Esophagus muscularis mucosa (tissue), 4 donors: ENCODE measurements at regions not wholly inside any gene's neighbourhood (a gene's known extent, or its start where the extent isn't known, plus 50 kb on each side); places are given as distances from the start of the nearest gene placed in this dataset.

ENCODE experiments used
- DNase-seq: peaks from one replicate; pipeline ENCODE4 v3.0.0-alpha.2; 2017; ENCODE audit errors: extremely low spot score
- H3K27ac ChIP-seq, 4 donors: fragments of 200-600 bp; sonication (generic); replicated peaks in 1 of 4; 1 replicate in 3 of 4; 2 replicates in 1 of 4; pipeline ENCODE4 v1.5.1; 2016 to 2019; ENCODE audit warnings: mild to moderate bottlenecking in 1 of 4
- H3K27me3 ChIP-seq, 4 donors: fragments of 200-600 bp; sonication (generic); one replicate each; pipeline versions ENCODE4 v1.5.1 to v1.6.0; 2016 to 2019
- H3K36me3 ChIP-seq, 4 donors: fragments of 200-600 bp; sonication (generic); one replicate each; pipeline ENCODE4 v1.5.1; 2016 to 2019
- H3K4me1 ChIP-seq, 4 donors: fragments of 200-600 bp; sonication (generic); one replicate each; pipeline ENCODE4 v1.5.1; 2016 to 2019
- H3K4me3 ChIP-seq, 4 donors: fragments of 200-600 bp; sonication (generic); 1 replicate in 2 of 4; 2 replicates in 2 of 4; pipeline ENCODE4 v1.5.1; 2016 to 2019; ENCODE audit warnings: mild to moderate bottlenecking in 4 of 4, moderate library complexity in 1 of 4
- H3K9me3 ChIP-seq, 4 donors: fragments of 200-600 bp; sonication (generic); 1 replicate in 3 of 4; 2 replicates in 1 of 4; pipeline ENCODE4 v1.5.1; 2016 to 2019
- EP300 ChIP-seq: sonication (generic); formaldehyde crosslinking; IDR thresholded peaks from one replicate; pipeline ENCODE4 v1.6.1; 2017; ENCODE audit warnings: antibody characterized with exemption
- POLR2A ChIP-seq: fragments of 450-650 bp; IDR thresholded peaks from one replicate; pipeline ENCODE4 v1.6.1; 2017; ENCODE audit warnings: antibody characterized with exemption, moderate library complexity, mild to moderate bottlenecking, low read depth
- POLR2AphosphoS5 ChIP-seq, 2 donors: sonication (generic); formaldehyde crosslinking; IDR thresholded peaks; one replicate each; pipeline ENCODE4 v1.6.1; 2017; ENCODE audit warnings: antibody characterized with exemption in 2 of 2
- WGBS: methylation state at CpG from one replicate; pipeline ENCODE4 v1.1.5; 2018; 5-methylcytosine and 5-hydroxymethylcytosine counted together
- intact Hi-C: fragments of 100-400 bp; cut with DNase I; formaldehyde crosslinking; loops from one replicate; pipeline ENCODE4 v1.15.1; 2023
- TF ChIP-seq, protein P1 (sequence below), 3 experiments: fragments of 200-600 bp in 2 of 3; fragments of 450-650 bp in 1 of 3; sonication (generic) in 2 of 3; IDR thresholded peaks; one replicate each; pipeline ENCODE4 v1.5.1; 2017 to 2019; ENCODE audit warnings: antibody characterized with exemption in 3 of 3, mild to moderate bottlenecking in 2 of 3, moderate library complexity in 1 of 3

DNA sequence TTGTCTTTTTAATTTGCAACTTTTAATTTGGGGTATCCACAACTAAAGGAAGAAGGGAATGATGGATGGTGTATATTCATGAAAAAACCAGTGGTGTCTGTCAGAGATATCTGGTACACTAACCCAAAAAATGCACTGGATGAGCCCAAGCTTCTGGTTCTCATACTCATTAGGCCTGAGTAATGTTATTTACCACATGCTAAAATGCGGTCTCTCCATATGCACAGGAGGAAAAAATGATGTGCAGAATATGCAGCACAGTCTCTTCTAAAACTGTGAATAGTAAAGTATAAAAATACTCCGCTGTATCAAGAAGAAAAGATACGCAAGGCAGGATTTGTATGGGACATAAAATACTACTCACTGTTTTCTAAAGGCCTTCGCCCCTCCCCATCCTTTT is 275.6 kb upstream of the NAV3 start:
- no peaks in the 10 kb centered on the region for H3K36me3 ChIP-seq
- no peaks in the 10 kb centered on the region for H3K9me3 ChIP-seq
- TF ChIP-seq POLR2A (no peak), POLR2AphosphoS5 (IDR thresholded peaks at IDR 0.05) (no peak)
- TF ChIP-seq, protein P1, sequence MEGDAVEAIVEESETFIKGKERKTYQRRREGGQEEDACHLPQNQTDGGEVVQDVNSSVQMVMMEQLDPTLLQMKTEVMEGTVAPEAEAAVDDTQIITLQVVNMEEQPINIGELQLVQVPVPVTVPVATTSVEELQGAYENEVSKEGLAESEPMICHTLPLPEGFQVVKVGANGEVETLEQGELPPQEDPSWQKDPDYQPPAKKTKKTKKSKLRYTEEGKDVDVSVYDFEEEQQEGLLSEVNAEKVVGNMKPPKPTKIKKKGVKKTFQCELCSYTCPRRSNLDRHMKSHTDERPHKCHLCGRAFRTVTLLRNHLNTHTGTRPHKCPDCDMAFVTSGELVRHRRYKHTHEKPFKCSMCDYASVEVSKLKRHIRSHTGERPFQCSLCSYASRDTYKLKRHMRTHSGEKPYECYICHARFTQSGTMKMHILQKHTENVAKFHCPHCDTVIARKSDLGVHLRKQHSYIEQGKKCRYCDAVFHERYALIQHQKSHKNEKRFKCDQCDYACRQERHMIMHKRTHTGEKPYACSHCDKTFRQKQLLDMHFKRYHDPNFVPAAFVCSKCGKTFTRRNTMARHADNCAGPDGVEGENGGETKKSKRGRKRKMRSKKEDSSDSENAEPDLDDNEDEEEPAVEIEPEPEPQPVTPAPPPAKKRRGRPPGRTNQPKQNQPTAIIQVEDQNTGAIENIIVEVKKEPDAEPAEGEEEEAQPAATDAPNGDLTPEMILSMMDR (IDR thresholded peaks at IDR 0.05), result no peak
- DNase-seq, result no peak
- no peaks in the 10 kb centered on the region for H3K27me3 ChIP-seq
- no peak overlapping the region for H3K4me3 ChIP-seq
- no peak overlapping the region for H3K27ac ChIP-seq
- 81% methylated on average over 4 of the region's 4 CpGs for WGBS
- no peaks in the 10 kb centered on the region for H3K4me1 ChIP-seq
- intact Hi-C loops, result no loop called here

DNA sequence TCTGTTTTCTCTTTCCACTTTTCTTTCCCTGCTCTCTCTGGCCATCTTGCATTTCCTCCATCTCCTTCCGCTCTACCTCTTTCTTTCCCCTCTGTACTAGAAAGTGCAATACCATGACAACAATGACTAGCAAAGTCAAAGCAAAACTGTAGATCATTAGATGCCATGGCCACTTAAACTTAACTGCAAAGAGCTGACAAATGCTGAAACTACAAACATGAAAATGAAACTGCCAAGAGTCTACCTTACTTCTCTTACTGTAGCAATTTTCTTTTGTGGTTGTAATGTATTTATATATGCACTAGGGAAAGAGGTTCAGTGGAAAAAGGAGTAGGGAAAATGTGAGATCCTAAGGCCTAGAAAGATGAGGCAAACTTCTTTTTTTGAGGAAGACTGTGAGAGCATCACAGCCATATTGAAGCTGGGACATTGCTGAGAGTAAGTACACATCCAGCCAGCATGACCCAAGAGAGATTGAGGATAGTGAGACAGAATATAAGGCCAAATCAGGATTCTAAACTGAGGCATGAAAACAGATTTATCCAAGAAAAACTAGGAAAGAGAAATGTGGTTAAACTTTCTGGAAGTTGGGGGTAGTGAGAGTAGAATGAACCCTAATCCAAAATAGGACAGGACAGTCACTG is 276.6 kb upstream of the NAV3 start:
- Histone ChIP-seq H3K4me1 (no peaks in the 10 kb centered on the region), H3K36me3 (no peaks in the 10 kb centered on the region), H3K27me3 (no peaks in the 10 kb centered on the region), H3K4me3 (no peak overlapping the region), H3K9me3 (no peaks in the 10 kb centered on the region), H3K27ac (no peak overlapping the region)
- DNase-seq, result no peak
- TF ChIP-seq EP300 (no peak), POLR2AphosphoS5 (IDR thresholded peaks at IDR 0.05) (no peak), POLR2A (no peak)
- TF ChIP-seq, protein P1 (IDR thresholded peaks at IDR 0.05), result no peak
- intact Hi-C loops, result no loop called here
- WGBS, result 89% methylated on average over 1 of the region's 1 CpG

DNA sequence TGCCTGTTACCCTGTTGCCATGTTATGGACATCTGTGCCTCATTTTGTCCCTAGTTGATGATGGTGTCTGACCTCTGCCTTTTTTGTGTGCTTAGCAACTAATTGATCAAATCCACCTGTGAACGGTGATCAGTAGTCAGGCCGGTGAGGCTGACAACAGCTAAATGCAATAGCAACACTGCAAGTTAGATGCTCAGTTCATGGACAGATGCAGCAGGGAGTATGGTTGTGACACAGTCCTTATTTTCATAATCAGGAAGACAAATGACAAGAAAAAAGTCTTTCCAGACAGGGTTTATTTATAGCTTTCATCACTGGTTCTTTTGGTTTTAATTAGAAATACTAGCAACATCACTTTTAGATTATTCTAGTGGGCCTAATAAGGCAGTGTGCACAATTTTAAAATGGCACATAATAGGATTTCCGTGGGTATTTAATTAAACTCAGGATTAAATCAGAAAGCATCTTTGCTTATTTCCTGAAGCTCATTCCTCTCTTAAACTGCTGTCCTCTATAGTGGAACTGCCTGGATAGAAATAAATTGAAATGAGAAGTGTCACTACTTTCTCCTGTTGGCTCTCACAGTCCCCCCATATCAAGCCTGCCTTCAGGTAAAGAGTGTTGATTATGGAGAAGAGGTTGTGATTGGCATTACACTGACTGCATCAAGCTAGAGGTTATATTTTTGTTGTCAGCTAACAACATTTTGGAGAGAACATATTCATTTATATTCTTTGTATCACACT is 281.1 kb upstream of the NAV3 start:
- Histone ChIP-seq H3K27me3 (no peaks in the 10 kb centered on the region), H3K36me3 (no peaks in the 10 kb centered on the region), H3K9me3 (no peaks in the 10 kb centered on the region), H3K4me3 (no peak overlapping the region), H3K4me1 (no peaks in the 10 kb centered on the region), H3K27ac (no peak overlapping the region)
- no peak for DNase-seq
- intact Hi-C loops, result no loop called here
- TF ChIP-seq EP300 (no peak), POLR2A (no peak), POLR2AphosphoS5 (IDR thresholded peaks at IDR 0.05) (no peak)
- TF ChIP-seq, protein P1 (IDR thresholded peaks at IDR 0.05), result no peak
- WGBS, result 61% methylated on average over 3 of the region's 3 CpGs

DNA sequence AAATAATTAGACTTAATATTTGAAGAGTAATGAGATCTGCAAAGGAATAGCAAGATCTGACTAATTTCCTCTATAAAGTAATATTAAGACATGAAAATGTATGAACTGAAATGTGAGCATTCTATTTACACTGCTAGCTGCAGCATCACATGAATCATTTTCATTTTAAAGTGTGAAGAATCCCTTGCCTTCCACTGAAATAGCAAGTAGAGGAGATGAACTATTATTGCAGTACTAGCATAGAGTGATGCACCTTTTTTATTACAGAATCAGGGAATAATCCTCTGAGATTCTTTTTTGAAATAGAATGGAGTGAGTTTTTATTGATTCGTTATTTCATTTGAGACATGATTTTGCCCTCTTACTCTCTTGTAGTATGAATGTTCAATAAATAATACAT is 281.9 kb upstream of the NAV3 start:
- no peaks in the 10 kb centered on the region for H3K4me1 ChIP-seq
- intact Hi-C loops, result no loop called here

More for the DNA sequence above, 281.9 kb upstream of the NAV3 start:
- DNase-seq, result no peak
- Histone ChIP-seq H3K36me3 (no peaks in the 10 kb centered on the region), H3K27ac (no peak overlapping the region), H3K9me3 (no peaks in the 10 kb centered on the region), H3K4me3 (no peak overlapping the region), H3K27me3 (no peaks in the 10 kb centered on the region)
- no peak for TF ChIP-seq POLR2A
- TF ChIP-seq, protein P1 (IDR thresholded peaks at IDR 0.05), result no peak
- TF ChIP-seq EP300, result no peak
- no peak for TF ChIP-seq POLR2AphosphoS5 (IDR thresholded peaks at IDR 0.05)
- WGBS, result 89% methylated on average over 1 of the region's 1 CpG
